Tibial nerve (tissue), 3 donors: ENCODE measurements at regions not wholly inside any gene's neighbourhood (a gene's known extent, or its start where the extent isn't known, plus 50 kb on each side); places are given as distances from the start of the nearest gene placed in this dataset.

Source experiments
- CTCF ChIP-seq, 5 experiments: fragments of 200-600 bp in 3 of 5; fragments of 450-650 bp in 2 of 5; sonication (generic) in 3 of 5; IDR thresholded peaks; one replicate each; pipeline ENCODE4 v1.5.1; 2016 to 2019; ENCODE audit warnings: antibody characterized with exemption in 5 of 5, mild to moderate bottlenecking in 3 of 5, moderate library complexity in 2 of 5
- POLR2A ChIP-seq, 2 donors: fragments of 450-650 bp; IDR thresholded peaks; one replicate each; pipeline ENCODE4 v1.6.1; 2017; ENCODE audit warnings: antibody characterized with exemption in 2 of 2, mild to moderate bottlenecking in 2 of 2, moderate library complexity in 2 of 2

- TF ChIP-seq POLR2A (IDR thresholded peaks at IDR 0.05) (no peak), CTCF (IDR thresholded peaks at IDR 0.05) (no peak)
Measured at GRCh38 chr2:434625-435024, 146.7 kb upstream of the ALKAL2 start.
